Left renal cortex interstitium (tissue), 4 donors: ENCODE measurements at regions not wholly inside any gene's neighbourhood (a gene's known extent, or its start where the extent isn't known, plus 50 kb on each side); places are given as distances from the start of the nearest gene placed in this dataset.
A peak's percentile ranks its signal among the peaks of the same experiment; 100 is the strongest.
"Not testable (repeated sequence)": the region's sequence is repeated elsewhere in the genome, so short reads cannot be mapped to it uniquely, and the experiment has no call there.

ENCODE experiments used
- DNase-seq, 4 donors: peaks; one replicate each; pipeline ENCODE4 v3.0.0-alpha.2; 2013; ENCODE audit warnings: low read depth in 4 of 4, low spot score in 2 of 4, missing footprints in 1 of 4

DNA sequence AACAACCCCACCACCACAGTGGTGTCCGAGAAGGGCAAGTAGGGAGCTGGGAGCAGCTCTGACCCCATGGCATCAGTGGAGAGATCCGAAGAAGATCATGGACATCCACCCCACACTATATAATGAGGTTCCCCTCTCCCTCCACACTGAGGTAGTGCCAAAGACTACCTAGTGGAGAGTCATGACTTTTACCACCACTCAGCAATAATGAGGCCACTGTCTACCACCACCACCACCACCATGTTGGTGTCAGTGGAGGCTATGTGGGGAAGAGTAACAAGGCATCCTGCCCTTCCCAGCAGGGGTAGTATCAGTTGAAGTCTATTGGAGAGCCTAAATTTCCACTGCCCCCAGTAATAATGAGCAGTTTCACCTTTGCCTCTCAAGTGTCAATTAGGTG is 321.7 kb upstream of the ZC3H15 start:
- no peak for DNase-seq

GRCh38 chr2:186170693-186171092 is 315.4 kb upstream of the ZC3H15 start:
- DNase-seq: no peak

DNA sequence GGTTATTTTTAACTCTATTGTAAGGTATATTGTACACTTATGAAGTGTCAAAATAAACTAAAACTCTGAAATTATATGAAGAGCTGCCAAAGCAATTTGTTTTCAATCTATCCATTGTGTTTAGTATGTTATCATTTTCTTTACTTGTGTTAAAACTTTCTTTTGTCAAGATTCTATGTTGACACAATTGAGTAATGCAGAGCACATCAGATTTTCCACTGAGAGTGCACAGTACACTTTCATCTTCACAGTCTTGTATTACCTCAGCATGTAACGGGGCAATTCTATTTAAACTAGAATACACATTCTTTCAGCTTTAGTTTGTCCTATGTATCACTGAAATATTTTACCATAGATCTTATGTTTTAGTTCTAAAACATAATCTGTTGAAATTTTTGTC is 304.4 kb upstream of the ZC3H15 start:
- no peak for DNase-seq

GRCh38 chr2:186182366-186182765 is 303.7 kb upstream of the ZC3H15 start:
- not testable (repeated sequence) for DNase-seq

GRCh38 chr2:186183406-186183805 is 302.7 kb upstream of the ZC3H15 start:
- no peak for DNase-seq

DNA sequence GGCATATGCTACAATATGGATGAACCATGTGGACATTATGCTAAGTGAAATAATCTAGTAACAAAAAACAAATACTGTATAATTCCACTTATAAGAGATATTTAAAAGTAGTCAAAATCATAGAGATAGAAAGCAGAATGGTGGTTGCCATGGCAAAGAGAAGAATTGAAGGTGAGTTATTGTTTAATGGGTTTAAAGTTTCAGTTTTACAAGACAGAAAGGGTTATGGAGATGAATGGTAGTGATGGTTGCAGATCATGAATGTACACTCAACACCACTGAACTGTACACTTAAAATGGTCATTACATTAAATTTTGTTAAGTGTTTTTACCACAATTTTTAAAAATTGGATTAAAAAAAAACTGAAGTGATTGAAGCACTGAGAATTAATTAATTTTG is 298.2 kb upstream of the ZC3H15 start:
- DNase-seq: no peak

DNA sequence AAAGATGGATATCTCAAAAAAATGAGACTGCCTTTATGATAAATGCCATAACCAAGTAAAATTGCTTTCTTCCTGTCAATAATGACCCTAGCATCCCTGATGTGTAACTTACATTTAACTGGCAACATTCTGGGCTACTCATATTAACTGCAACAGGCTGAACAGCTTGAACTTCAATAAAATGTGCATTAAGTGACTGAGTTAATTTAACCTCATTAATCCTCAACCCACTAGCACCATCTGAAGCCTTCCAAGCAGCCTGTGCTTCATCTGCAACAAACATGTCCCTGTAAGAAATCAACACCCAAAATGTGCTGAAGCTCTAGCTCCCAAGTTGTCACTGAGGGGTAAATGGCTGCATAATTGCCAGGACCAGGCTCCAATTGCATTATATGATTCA is 296.2 kb upstream of the ZC3H15 start:
- DNase-seq: no peak

DNA sequence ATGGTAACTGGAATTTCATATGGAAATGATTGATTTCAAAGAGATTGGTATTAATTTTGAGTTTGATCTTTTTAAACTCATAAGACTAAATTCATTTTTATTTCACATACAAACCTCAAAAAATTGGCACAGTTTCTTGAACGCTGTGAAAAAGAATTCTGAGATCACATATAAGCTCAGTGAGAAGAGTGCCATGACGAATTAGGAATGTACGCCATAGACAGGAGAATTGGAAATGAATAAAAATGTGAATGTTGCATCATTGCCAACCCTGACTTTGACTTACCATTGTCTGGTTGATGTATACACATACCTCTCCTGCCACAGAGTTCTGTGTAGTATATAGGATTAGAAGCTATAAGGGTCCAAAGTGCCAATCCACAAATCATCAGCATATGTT is 290.4 kb upstream of the ZC3H15 start:
- no peak for DNase-seq

GRCh38 chr2:186197955-186198354 is 288.1 kb upstream of the ZC3H15 start:
- DNase-seq: no peak

- no peak for DNase-seq
Measured at GRCh38 chr2:186199029-186199428, 287.0 kb upstream of the ZC3H15 start.

DNA sequence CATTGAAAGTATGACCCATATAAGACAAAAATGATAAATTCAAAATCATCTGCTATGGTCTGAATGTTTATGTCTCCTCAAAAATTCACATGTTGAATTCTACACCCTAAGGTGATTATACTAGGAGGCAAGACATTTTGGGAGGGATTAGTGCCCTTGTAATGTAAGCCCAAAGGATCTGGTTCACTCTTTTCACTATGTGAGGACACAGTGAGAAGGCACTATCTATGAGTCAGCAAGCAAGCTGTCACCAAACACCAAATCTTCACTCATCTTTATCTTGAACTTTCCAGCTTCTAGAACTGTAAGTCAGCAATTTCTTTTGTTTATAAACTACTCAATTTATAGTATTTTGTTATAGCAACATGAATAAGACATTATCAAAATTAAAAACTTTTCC is 284.7 kb upstream of the ZC3H15 start:
- no peak for DNase-seq

DNA sequence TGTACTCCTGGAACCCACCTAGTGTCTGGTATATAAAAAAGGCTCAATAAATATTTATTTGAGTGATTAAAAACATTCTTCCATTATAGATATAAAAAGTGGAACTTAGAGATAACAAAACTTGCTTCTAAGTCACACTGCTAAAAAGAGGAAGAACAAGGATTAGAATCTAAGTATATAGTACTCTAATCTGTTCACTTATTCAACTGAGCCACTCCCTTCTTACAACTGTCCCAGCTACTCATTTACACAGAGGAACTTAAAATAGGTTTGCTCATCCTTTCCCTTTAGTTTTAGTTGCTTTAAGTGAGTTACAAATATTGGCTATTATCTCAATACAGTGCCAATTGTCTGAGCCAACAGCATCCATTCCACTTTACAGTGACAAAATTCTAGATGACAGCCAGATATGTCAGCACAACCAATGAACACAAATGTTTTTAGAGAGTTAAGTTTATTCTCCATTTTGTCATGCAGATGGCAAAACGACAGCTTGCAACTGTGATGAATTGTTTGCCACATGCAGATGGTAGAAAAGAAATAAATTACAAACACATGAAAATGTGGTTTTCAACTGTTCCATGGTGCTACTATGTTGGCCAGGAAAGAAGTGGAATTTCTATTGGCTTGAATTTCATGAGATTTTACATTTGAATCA is 280.7 kb upstream of the ZC3H15 start:
- DNase-seq: no peak

DNA sequence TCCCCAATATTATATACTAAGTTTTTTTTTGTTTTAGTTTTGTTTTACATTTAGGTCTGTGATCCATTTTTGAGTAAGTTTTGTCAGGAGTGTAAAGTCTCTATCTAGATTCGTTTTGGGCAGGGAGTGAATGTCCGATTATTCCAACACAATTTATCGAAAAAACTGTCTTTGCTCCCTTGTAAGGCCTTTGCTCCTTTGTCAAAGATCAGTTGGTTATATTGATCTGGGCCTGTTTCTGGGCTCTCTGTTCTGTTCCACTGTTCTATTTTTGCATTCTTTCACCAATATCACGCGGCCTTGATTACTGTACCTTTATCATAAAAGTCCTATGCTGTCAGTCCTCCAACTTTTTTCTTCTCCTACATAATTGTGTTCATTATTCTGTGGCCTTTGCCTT is 276.5 kb upstream of the ZC3H15 start:
- DNase-seq: no peak

DNA sequence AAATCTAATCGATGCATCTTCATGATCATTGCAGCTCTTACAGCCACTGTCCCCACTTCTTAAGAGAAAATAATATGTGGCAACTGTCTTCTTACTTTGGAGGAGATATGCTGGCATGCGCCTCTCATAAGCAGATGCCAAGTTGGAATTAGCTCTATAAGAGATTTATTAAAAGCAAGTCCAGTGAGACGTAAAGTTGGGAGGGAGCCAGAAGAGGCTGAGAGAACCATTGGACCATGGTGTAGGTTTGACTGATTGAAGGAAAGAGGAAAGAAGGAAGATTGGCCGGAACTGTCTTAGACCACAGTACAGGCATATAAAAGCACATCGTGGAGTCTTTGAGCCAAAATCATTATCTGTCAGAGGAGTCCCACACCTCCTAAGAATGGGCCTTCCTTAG is 265.7 kb upstream of the ZC3H15 start:
- DNase-seq: no peak

GRCh38 chr2:186229265-186229664 is 256.8 kb upstream of the ZC3H15 start:
- no peak for DNase-seq

GRCh38 chr2:186241874-186242273 is 244.2 kb upstream of the ZC3H15 start:
- DNase-seq: no peak

- no peak for DNase-seq
Measured at GRCh38 chr2:186254759-186255158, 231.3 kb upstream of the ZC3H15 start.

DNA sequence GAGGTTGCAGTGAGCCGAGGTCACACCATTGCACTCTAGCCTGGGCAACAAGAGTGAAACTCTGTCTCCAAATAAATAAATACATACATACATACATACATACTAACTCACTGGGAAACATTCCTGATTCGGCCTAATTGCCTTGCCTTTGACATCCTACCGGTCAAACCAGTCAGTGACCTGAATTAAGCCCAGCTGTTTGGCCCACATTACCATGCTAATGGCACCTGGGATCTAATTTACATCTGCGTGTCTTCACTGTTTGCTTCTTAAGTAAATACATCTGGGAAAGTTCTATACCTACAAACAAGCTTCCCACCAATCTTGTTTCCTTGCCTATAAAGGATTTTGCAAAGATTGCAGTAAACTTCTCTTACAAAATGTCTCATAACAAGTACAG is 230.2 kb upstream of the ZC3H15 start:
- DNase-seq: no peak

DNA sequence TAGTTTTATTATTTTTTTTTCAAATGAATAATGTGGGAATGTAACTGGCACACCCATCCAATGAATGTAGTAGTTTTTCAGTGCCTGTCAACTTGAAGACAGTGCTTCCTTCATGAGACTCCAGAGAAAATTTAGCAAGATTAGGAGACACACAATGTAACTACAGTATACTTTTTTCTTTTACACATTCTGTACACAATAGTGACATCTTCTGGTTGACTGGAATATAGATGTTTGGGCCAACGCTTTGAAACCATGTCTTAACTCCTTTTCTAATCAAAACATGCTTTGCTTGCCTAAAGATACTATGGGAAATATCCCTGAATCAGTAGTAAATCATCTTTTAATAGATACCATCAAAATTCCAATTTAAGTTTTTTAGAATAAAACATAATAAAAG is 229.5 kb upstream of the ZC3H15 start:
- peak in 3 of 4 donors; percentile 6 to 36 (median 8) for DNase-seq

DNA sequence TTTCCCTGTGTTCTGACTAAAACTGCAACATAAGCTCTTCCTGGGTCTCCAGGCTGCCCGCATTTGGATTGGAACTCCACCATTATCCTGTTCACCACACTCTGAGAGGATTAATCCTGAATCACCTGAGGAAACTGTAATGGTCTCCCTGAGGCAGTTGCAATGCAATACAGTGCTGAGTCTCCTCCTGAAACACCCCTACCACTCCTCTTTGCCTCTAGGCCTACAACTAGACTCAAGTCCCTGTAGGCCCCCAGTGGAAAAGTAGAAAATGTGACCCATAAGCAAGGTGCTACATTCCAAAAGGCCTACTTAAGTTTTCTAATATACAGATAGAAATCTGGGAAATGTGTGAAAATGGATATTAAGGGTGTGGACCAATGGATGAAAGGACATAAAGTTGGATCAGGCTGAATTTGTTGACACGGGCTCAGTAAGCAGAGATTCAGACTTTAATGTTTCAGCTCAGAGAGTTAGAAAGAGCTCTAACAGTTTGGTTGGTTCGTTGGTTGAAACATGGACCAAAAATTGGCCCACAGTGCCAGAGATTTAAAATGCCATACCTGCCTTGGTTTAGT is 222.3 kb upstream of the ZC3H15 start:
- DNase-seq: no peak

DNA sequence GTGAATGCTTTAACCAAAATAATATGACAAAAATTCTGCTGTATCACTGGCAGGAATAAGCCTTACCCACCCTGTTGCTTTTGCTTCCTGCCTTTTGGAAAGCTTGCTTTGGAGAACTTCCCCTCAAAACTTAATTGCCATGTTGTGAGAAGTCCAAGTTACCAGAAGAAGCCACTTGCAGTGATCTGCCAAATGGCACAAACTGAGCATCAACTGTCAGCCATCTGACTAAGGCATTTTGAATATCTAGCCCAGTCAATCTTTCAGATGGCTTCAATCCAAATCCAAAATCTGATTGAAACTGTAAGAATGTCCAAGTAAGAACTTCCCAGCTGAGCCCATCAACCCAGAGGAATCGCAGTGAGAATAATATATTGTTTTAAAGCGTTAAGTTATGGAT is 216.5 kb upstream of the ZC3H15 start:
- no peak for DNase-seq

DNA sequence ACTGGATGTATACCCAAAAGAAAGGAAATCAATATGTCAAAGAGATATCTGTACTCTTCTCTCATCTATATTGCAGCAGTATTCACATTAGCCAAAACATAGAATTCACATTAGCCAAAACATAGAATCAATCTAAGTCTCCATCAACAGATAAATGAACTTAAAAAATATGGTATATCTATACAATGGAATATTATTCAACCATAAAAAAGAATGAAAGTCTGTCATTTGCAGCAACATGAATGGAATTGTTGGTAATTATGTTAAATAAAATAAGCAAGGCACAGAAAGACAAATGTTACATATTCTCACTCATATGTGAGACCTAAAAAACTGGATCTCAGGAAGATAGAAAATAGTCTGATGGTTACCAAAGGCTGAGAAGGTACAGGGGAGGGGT is 212.1 kb upstream of the ZC3H15 start:
- no peak for DNase-seq
